IPS-15b (cell line): ENCODE measurements at regions not wholly inside any gene's neighbourhood (a gene's known extent, or its start where the extent isn't known, plus 50 kb on each side); places are given as distances from the start of the nearest gene placed in this dataset.
"Not testable (repeated sequence)": the region's sequence is repeated elsewhere in the genome, so short reads cannot be mapped to it uniquely, and the experiment has no call there.

Source experiments
- H3K27me3 ChIP-seq: one replicate; pipeline ENCODE4 v1.6.1; 2013; ENCODE audit warnings: low read length; ENCODE audit not compliant: control insufficient read depth, insufficient read depth
- H3K36me3 ChIP-seq: one replicate; pipeline ENCODE4 v1.6.1; 2013; ENCODE audit warnings: low read length; ENCODE audit not compliant: control insufficient read depth, insufficient read depth
- H3K4me1 ChIP-seq: one replicate; pipeline ENCODE4 v1.6.1; 2013; ENCODE audit warnings: mild to moderate bottlenecking, low read length; ENCODE audit not compliant: control insufficient read depth, insufficient read depth
- H3K4me3 ChIP-seq: one replicate; pipeline ENCODE4 v1.5.1; 2013; ENCODE audit warnings: low read depth, low read length
- H3K9ac ChIP-seq: one replicate; pipeline ENCODE4 v1.6.1; 2013; ENCODE audit warnings: low read depth, mild to moderate bottlenecking, low read length
- H3K9me3 ChIP-seq: one replicate; pipeline ENCODE4 v1.6.1; 2013; ENCODE audit warnings: mild to moderate bottlenecking, low read length; ENCODE audit not compliant: control insufficient read depth, insufficient read depth

GRCh38 chr20:30719415-30720199 lies 537.9 kb upstream of the DEFB115 start:
- not testable (repeated sequence) for H3K9ac ChIP-seq, H3K4me1 ChIP-seq, H3K9me3 ChIP-seq, H3K4me3 ChIP-seq, H3K27me3 ChIP-seq, H3K36me3 ChIP-seq

DNA sequence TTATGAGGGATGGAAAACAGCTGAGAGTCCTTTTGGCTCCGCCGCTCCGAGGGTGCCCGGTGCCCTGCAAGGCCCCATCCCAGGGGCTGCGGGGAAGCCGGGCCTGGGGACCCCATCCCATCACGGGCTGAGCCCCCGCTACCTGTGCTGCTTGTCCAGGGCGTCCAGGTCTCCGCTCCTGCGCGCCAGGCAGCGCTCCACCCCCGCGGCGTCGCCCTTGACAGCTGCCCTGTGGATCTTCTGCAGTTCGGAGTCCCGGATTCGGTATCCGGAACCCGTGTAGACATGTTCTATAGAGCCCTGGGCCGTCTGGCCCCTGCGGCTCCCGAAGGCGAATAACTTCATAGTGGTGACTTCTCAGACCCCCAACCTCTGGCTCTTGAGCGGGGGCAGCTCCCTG lies 534.0 kb upstream of the DEFB115 start:
- not testable (repeated sequence) for H3K9me3 ChIP-seq, H3K4me1 ChIP-seq, H3K36me3 ChIP-seq, H3K9ac ChIP-seq, H3K27me3 ChIP-seq
- peak overlapping the region; percentile 22 for H3K4me3 ChIP-seq

GRCh38 chr20:30723934-30724687 lies 533.4 kb upstream of the DEFB115 start:
- not testable (repeated sequence) for H3K36me3 ChIP-seq, H3K4me1 ChIP-seq, H3K9ac ChIP-seq, H3K27me3 ChIP-seq, H3K9me3 ChIP-seq
- H3K4me3 ChIP-seq = peak overlapping the region; percentile 8

GRCh38 chr20:30724688-30725074 lies 532.8 kb upstream of the DEFB115 start:
- H3K27me3 ChIP-seq, H3K9ac ChIP-seq, H3K4me1 ChIP-seq, H3K36me3 ChIP-seq, H3K9me3 ChIP-seq: not testable (repeated sequence)
- peak overlapping the region; percentile 8 for H3K4me3 ChIP-seq

- H3K27me3 ChIP-seq, H3K36me3 ChIP-seq, H3K9ac ChIP-seq, H3K4me1 ChIP-seq, H3K4me3 ChIP-seq, H3K9me3 ChIP-seq: not testable (repeated sequence)
These were observed 532.3 kb upstream of the DEFB115 start for GRCh38 chr20:30725188-30725587.

DNA sequence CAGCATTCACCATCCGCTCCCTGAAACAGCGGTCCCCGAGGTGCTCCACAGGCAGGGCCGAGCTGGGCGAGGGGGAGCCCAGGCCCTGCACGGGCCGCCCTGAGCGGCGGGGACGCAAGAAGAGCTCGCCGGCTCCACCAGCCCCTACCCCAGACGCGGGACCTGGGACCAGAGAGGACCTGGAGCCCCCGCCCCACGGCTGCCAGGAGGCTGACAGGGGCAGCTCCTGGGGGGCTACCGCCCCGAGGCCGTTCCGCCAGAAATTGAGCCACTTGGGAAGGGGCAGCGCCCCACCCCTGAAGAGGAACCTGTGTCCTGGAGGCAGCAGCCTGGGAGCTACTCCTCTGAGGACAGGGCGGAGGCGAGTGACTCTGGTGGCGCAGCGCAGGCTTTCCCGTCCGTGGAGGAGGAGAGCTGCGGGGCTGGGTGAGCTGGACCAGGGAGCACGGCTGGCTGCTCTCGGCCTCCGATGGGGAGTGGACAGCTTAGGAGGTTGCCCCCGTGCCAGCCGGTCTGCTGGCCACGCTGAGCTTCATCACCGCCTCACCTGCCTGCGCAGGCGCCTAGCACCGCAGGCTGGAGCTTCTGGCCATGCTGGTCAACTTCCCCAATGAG lies 529.1 kb upstream of the DEFB115 start:
- H3K4me1 ChIP-seq, H3K4me3 ChIP-seq, H3K9ac ChIP-seq, H3K9me3 ChIP-seq, H3K27me3 ChIP-seq, H3K36me3 ChIP-seq: not testable (repeated sequence)
